SHP77 (cell line): ENCODE measurements at regions not wholly inside any gene's neighbourhood (a gene's known extent, or its start where the extent isn't known, plus 50 kb on each side); places are given as distances from the start of the nearest gene placed in this dataset.

Experiments
- DNase-seq, 2 experiments: peaks; one replicate each; lab custom pipeline; 2025; lab: John Stamatoyannopoulos, UW

GRCh38 chr1:57724535-57724934 is 300.7 kb upstream of the DAB1 start:
- no peak for DNase-seq

GRCh38 chr1:57722285-57722978 is 298.6 kb upstream of the DAB1 start:
- no peak for DNase-seq

- DNase-seq, result no peak
Measured at GRCh38 chr1:57721001-57721400, 297.1 kb upstream of the DAB1 start.

- no peak for DNase-seq
Measured at GRCh38 chr1:57719274-57719673, 295.4 kb upstream of the DAB1 start.

- DNase-seq, result no peak
Measured at GRCh38 chr1:57713501-57713900, 289.6 kb upstream of the DAB1 start.

- no peak for DNase-seq
Measured at GRCh38 chr1:57712846-57713245, 289.0 kb upstream of the DAB1 start.

- DNase-seq, result no peak
Measured at GRCh38 chr1:57711326-57711725, 287.5 kb upstream of the DAB1 start.

GRCh38 chr1:57707631-57708030 is 283.8 kb upstream of the DAB1 start:
- DNase-seq, result no peak

- DNase-seq, result no peak
Measured at GRCh38 chr1:57704811-57705210, 281.0 kb upstream of the DAB1 start.

- DNase-seq, result no peak
Measured at GRCh38 chr1:57704231-57704630, 280.4 kb upstream of the DAB1 start.

- DNase-seq, result no peak
Measured at GRCh38 chr1:57696904-57697303, 273.0 kb upstream of the DAB1 start.

GRCh38 chr1:57696043-57696442 is 272.2 kb upstream of the DAB1 start:
- DNase-seq, result no peak

- DNase-seq, result no peak
Measured at GRCh38 chr1:57686306-57686705, 262.4 kb upstream of the DAB1 start.

- DNase-seq, result no peak
Measured at GRCh38 chr1:57683037-57683942, 259.4 kb upstream of the DAB1 start.

GRCh38 chr1:57678138-57678537 is 254.3 kb upstream of the DAB1 start:
- DNase-seq, result no peak

GRCh38 chr1:57675776-57676175 is 251.9 kb upstream of the DAB1 start:
- no peak for DNase-seq

GRCh38 chr1:57674801-57675200 is 250.9 kb upstream of the DAB1 start:
- DNase-seq, result no peak

GRCh38 chr1:57672346-57673140 is 248.7 kb upstream of the DAB1 start:
- no peak for DNase-seq

GRCh38 chr1:57671750-57672149 is 247.9 kb upstream of the DAB1 start:
- DNase-seq, result no peak

- no peak for DNase-seq
Measured at GRCh38 chr1:57659804-57660203, 235.9 kb upstream of the DAB1 start.

GRCh38 chr1:57655161-57655560 is 231.3 kb upstream of the DAB1 start:
- no peak for DNase-seq

- DNase-seq, result no peak
Measured at GRCh38 chr1:57644667-57645066, 220.8 kb upstream of the DAB1 start.

GRCh38 chr1:57638239-57638638 is 214.4 kb upstream of the DAB1 start:
- DNase-seq, result no peak
